MM.1S (cell line): ENCODE measurements at regions not wholly inside any gene's neighbourhood (a gene's known extent, or its start where the extent isn't known, plus 50 kb on each side); places are given as distances from the start of the nearest gene placed in this dataset.

Source experiments
- CTCF ChIP-seq: fragments of 300-600 bp; sonication (generic); IDR thresholded peaks from 2 replicates; pipeline ENCODE4 v1.5.1; 2016; ENCODE audit warnings: antibody characterized with exemption, low read length, mixed read lengths
- EZH2 ChIP-seq: fragments of 300-600 bp; sonication (generic); optimal IDR thresholded peaks from 2 replicates; pipeline ENCODE3; 2017; ENCODE audit warnings: low read depth, mild to moderate bottlenecking, antibody characterized with exemption, low read length, mixed read lengths

GRCh38 chr3:31349001-31349748 lies 183.6 kb upstream of the STT3B start:
- TF ChIP-seq CTCF (no peak), EZH2 (no peak)
